ENCODE measurements at regions not wholly inside any gene's neighbourhood (a gene's known extent, or its start where the extent isn't known, plus 50 kb on each side); places are given as distances from the start of the nearest gene placed in this dataset.

DNA sequence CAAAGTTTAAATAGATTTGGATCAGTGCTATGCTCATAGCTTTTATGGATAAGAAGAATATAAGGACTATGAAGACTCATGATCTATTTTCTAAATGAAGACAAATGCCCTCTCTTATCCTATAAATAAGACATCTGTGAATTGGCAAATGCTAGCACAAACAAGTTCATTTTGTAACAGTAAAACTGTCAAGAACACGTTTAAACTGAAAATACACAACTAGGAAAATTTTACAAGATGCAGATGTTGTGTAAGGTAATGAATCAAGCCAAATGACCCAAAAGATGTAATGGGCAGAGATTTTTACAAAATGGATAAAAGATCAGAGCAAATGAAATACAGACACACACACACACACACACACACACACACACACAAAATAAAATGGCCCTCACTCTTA lies 180.5 kb downstream of the MOXD1 start:
- Histone ChIP-seq H3K9ac (ENCODE audit: low read length) (no peak overlapping the region), H3K27ac (ENCODE audit: low read depth, low read length) (no peak overlapping the region), H3K4me1 (ENCODE audit: insufficient read depth, low read length) (no peaks in the 10 kb centered on the region), H3K36me3 (ENCODE audit: insufficient read depth, low read length) (no peaks in the 10 kb centered on the region), H2AFZ (ENCODE audit: low read depth, low read length) (no peak overlapping the region), H3K4me3 (ENCODE audit: insufficient read depth, low read depth, low read length) (no peak overlapping the region), H4K20me1 (ENCODE audit: insufficient read depth, low read length) (no peaks in the 10 kb centered on the region), H3K79me2 (ENCODE audit: insufficient read depth, low read length) (no peaks in the 10 kb centered on the region), H3K4me2 (ENCODE audit: low read length) (no peak overlapping the region), H3K27me3 (ENCODE audit: insufficient read depth, low read length) (no peaks in the 10 kb centered on the region), H3K9me3 (ENCODE audit: insufficient read depth, low read depth, low read length) (peaks cover 1% of the 10 kb centered on the region)
- TF ChIP-seq, protein P1, sequence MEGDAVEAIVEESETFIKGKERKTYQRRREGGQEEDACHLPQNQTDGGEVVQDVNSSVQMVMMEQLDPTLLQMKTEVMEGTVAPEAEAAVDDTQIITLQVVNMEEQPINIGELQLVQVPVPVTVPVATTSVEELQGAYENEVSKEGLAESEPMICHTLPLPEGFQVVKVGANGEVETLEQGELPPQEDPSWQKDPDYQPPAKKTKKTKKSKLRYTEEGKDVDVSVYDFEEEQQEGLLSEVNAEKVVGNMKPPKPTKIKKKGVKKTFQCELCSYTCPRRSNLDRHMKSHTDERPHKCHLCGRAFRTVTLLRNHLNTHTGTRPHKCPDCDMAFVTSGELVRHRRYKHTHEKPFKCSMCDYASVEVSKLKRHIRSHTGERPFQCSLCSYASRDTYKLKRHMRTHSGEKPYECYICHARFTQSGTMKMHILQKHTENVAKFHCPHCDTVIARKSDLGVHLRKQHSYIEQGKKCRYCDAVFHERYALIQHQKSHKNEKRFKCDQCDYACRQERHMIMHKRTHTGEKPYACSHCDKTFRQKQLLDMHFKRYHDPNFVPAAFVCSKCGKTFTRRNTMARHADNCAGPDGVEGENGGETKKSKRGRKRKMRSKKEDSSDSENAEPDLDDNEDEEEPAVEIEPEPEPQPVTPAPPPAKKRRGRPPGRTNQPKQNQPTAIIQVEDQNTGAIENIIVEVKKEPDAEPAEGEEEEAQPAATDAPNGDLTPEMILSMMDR (IDR thresholded peaks at IDR 0.05; ENCODE audit: insufficient read depth, low read depth, low read length) = no peak
- no peak for TF ChIP-seq EZH2 (IDR thresholded peaks at IDR 0.05; ENCODE audit: insufficient read depth, low read length)
- Mint-ChIP-seq H3K27ac (ENCODE audit: unreplicated experiment) (no peak overlapping the region), H3K27me3 (ENCODE audit: low read depth, unreplicated experiment) (no peaks in the 10 kb centered on the region), H3K9me3 (ENCODE audit: unreplicated experiment) (peaks cover 13% of the 10 kb centered on the region), H3K4me3 (ENCODE audit: unreplicated experiment) (no peak overlapping the region), H3K4me1 (ENCODE audit: low read depth, unreplicated experiment) (no peaks in the 10 kb centered on the region), H3K36me3 (ENCODE audit: low read depth, unreplicated experiment) (peaks cover under 1% of the 10 kb centered on the region)
- DNase-seq (ENCODE audit: low read depth) (no peak), FAIRE-seq (no peak)

DNA sequence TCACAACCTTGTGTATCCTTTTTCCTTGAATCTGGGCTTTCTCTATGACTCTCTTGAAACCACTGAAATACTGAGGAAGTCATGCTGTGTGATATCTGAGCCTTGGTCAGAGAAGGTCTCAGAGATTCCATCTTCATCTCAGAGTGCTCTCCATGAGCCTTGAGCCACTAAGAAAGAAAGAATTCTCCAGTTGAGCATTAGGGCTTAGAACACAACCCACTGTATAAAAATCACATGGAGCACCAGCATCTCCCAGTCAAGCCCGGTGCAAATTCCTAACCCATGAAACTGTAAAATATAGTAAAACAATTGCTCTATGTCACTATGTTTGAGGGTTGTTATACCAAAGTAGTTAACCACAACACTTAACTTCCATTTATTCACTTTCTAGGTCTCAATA lies 181.4 kb downstream of the MOXD1 start:
- H3K79me2 ChIP-seq (ENCODE audit: insufficient read depth, low read length) = no peaks in the 10 kb centered on the region
- H3K4me2 ChIP-seq (ENCODE audit: low read length) = no peak overlapping the region
- H3K36me3 ChIP-seq (ENCODE audit: insufficient read depth, low read length) = no peaks in the 10 kb centered on the region
- Mint-ChIP-seq H3K4me3 (ENCODE audit: unreplicated experiment) (no peak overlapping the region), H3K27ac (ENCODE audit: unreplicated experiment) (no peak overlapping the region), H3K9me3 (ENCODE audit: unreplicated experiment) (peaks cover 10% of the 10 kb centered on the region), H3K36me3 (ENCODE audit: low read depth, unreplicated experiment) (no peaks in the 10 kb centered on the region), H3K4me1 (ENCODE audit: low read depth, unreplicated experiment) (no peaks in the 10 kb centered on the region), H3K27me3 (ENCODE audit: low read depth, unreplicated experiment) (no peaks in the 10 kb centered on the region)
- TF ChIP-seq EZH2 (IDR thresholded peaks at IDR 0.05; ENCODE audit: insufficient read depth, low read length) = no peak
- TF ChIP-seq, protein P1 (IDR thresholded peaks at IDR 0.05; ENCODE audit: insufficient read depth, low read depth, low read length) = no peak
- peak; percentile 23 for FAIRE-seq
- no peak overlapping the region for H2AFZ ChIP-seq (ENCODE audit: low read depth, low read length)
- no peaks in the 10 kb centered on the region for H4K20me1 ChIP-seq (ENCODE audit: insufficient read depth, low read length)
- DNase-seq (ENCODE audit: low read depth) = no peak
- no peak overlapping the region for H3K9ac ChIP-seq (ENCODE audit: low read length)
- no peak overlapping the region for H3K4me3 ChIP-seq (ENCODE audit: insufficient read depth, low read depth, low read length)
- H3K4me1 ChIP-seq (ENCODE audit: insufficient read depth, low read length) = no peaks in the 10 kb centered on the region
- no peaks in the 10 kb centered on the region for H3K9me3 ChIP-seq (ENCODE audit: insufficient read depth, low read depth, low read length)
- H3K27me3 ChIP-seq (ENCODE audit: insufficient read depth, low read length) = no peaks in the 10 kb centered on the region
- H3K27ac ChIP-seq (ENCODE audit: low read depth, low read length) = no peak overlapping the region

DNA sequence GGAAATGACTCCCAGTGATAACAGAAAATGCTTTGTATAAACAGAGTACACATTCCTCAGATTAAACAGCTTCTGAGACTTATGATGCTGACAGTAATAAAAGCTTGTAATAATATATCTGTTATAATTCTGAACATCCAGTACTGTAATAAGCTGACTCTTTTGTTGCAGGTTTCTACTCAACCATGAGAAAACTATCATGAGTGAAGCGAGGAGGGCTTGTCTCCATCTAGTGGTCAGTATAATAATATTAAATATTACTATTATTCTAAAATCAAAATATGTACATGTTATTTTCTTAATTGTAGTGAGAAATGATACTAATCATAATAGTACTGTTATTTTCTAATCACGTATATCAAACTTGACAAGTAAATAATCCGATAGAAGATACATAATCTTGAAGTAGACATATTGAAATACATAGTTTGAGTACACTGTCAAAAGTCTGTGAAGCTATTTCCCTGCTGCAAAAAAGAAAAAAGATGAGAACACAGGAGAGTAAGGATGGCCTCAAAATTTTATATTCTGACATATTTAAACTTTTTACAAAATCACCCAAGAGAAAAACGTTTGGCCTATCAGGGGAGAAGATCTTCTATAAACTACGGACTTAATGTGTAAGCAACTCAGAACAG lies 183.1 kb downstream of the MOXD1 start:
- H3K27ac ChIP-seq (ENCODE audit: low read depth, low read length) = no peak overlapping the region
- FAIRE-seq = no peak

More for the DNA sequence above, 183.1 kb downstream of the MOXD1 start:
- TF ChIP-seq, protein P1 (IDR thresholded peaks at IDR 0.05; ENCODE audit: insufficient read depth, low read depth, low read length) = peak; percentile 29
- no peak for TF ChIP-seq EZH2 (IDR thresholded peaks at IDR 0.05; ENCODE audit: insufficient read depth, low read length)
- Histone ChIP-seq H3K79me2 (ENCODE audit: insufficient read depth, low read length) (no peaks in the 10 kb centered on the region), H3K9ac (ENCODE audit: low read length) (no peak overlapping the region), H3K9me3 (ENCODE audit: insufficient read depth, low read depth, low read length) (no peaks in the 10 kb centered on the region), H3K36me3 (ENCODE audit: insufficient read depth, low read length) (no peaks in the 10 kb centered on the region), H4K20me1 (ENCODE audit: insufficient read depth, low read length) (no peaks in the 10 kb centered on the region), H3K27me3 (ENCODE audit: insufficient read depth, low read length) (no peaks in the 10 kb centered on the region), H3K4me2 (ENCODE audit: low read length) (no peak overlapping the region), H3K4me1 (ENCODE audit: insufficient read depth, low read length) (no peaks in the 10 kb centered on the region), H3K4me3 (ENCODE audit: insufficient read depth, low read depth, low read length) (no peak overlapping the region), H2AFZ (ENCODE audit: low read depth, low read length) (no peak overlapping the region)
- H3K4me3 Mint-ChIP-seq (ENCODE audit: unreplicated experiment) = no peak overlapping the region
- no peaks in the 10 kb centered on the region for H3K36me3 Mint-ChIP-seq (ENCODE audit: low read depth, unreplicated experiment)
- DNase-seq (ENCODE audit: low read depth) = no peak
- H3K4me1 Mint-ChIP-seq (ENCODE audit: low read depth, unreplicated experiment) = no peaks in the 10 kb centered on the region
- no peaks in the 10 kb centered on the region for H3K27me3 Mint-ChIP-seq (ENCODE audit: low read depth, unreplicated experiment)
- H3K9me3 Mint-ChIP-seq (ENCODE audit: unreplicated experiment) = no peaks in the 10 kb centered on the region
- H3K27ac Mint-ChIP-seq (ENCODE audit: unreplicated experiment) = no peak overlapping the region
